ENCODE measurements at regions not wholly inside any gene's neighbourhood (a gene's known extent, or its start where the extent isn't known, plus 50 kb on each side); places are given as distances from the start of the nearest gene placed in this dataset.

DNA sequence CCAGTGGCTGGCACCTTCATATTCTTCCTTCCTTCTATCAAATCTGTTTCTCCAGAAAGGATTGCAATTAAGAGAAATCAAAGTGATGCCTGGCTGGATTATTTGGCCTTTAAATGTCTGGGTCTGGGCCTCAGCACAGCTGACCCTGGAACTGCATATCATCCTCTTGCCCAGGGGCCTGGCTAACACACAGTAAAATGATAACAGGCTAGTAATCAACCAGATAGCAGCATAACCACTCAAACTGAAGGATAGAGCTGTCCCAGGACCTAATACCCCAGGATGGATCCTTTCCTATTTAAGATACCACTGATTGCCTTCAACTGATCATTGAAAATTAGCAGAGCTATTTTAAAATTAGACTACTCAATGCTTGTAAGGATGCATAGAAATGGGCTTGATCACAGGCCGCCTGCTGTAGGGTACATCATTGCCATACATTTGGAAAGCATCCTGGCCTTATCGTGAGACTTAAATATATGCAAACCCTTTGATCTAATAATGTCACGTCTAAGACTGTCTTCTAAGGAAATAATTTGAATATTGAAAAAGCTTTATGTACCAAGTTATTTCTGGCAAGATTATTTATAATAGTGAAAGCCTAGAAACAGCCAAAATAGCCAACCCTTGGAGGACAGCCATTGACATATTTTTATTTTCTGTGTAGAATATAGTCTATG is 144.0 kb upstream of the CHST15 start:
- no peak for TF ChIP-seq YY1 (IDR thresholded peaks at IDR 0.05; ENCODE audit: insufficient read depth, insufficient read length)
- TF ChIP-seq ZNF274 (IDR thresholded peaks at IDR 0.05; ENCODE audit: low read depth, low read length): no peak
- TF ChIP-seq SUZ12 (IDR thresholded peaks at IDR 0.05; ENCODE audit: extremely low read depth, insufficient read depth, insufficient read length): no peak

Measured in NT2/D1 (cell line).